Activated naive CD8-positive, alpha-beta T cell treated with anti-CD3 and anti-CD28 coated beads, Interleukin-2, amount 50 U/mL, for 24 hours (primary cell): ENCODE measurements at regions not wholly inside any gene's neighbourhood (a gene's known extent, or its start where the extent isn't known, plus 50 kb on each side); places are given as distances from the start of the nearest gene placed in this dataset.

Source experiments
- ATAC-seq: fragments of 150-1000 bp; cut with Tn5 transposase; one replicate; pipeline ENCODE4 v1.10.0; 2021
- DNase-seq: peaks from one replicate; pipeline ENCODE4 v3.0.0; 2021
- H3K27ac Mint-ChIP-seq: one replicate; pipeline ENCODE4 v1.8.0; 2021; ENCODE audit warnings: mild to moderate bottlenecking, mixed read lengths
- H3K27me3 Mint-ChIP-seq: one replicate; pipeline ENCODE4 v1.8.0; 2021; ENCODE audit warnings: mixed read lengths
- H3K36me3 Mint-ChIP-seq: one replicate; pipeline ENCODE4 v1.8.0; 2021; ENCODE audit warnings: low read depth, mixed read lengths
- H3K4me1 Mint-ChIP-seq: one replicate; pipeline ENCODE4 v1.8.0; 2021; ENCODE audit warnings: mixed read lengths
- H3K4me3 Mint-ChIP-seq: one replicate; pipeline ENCODE4 v1.8.0; 2021; ENCODE audit warnings: mild to moderate bottlenecking, moderate library complexity, mixed read lengths
- H3K9me3 Mint-ChIP-seq: one replicate; pipeline ENCODE4 v1.8.0; 2021; ENCODE audit warnings: mixed read lengths

GRCh38 chr2:134169788-134170187, 84.1 kb upstream of the MGAT5 start:
- Mint-ChIP-seq H3K9me3 (no peaks in the 10 kb centered on the region), H3K4me3 (no peak overlapping the region), H3K27me3 (no peaks in the 10 kb centered on the region), H3K27ac (peak overlapping the region; percentile 72), H3K36me3 (peaks cover 8% of the 10 kb centered on the region), H3K4me1 (peaks cover 79% of the 10 kb centered on the region)
- no peak for DNase-seq
- ATAC-seq: peak; percentile 91

GRCh38 chr2:134170294-134170693, 83.6 kb upstream of the MGAT5 start:
- H3K27me3 Mint-ChIP-seq: no peaks in the 10 kb centered on the region
- DNase-seq: no peak
- peaks cover 75% of the 10 kb centered on the region for H3K4me1 Mint-ChIP-seq
- no peak for ATAC-seq
- H3K27ac Mint-ChIP-seq: peak overlapping the region; percentile 72
- H3K4me3 Mint-ChIP-seq: no peak overlapping the region
- H3K36me3 Mint-ChIP-seq: peaks cover 7% of the 10 kb centered on the region
- no peaks in the 10 kb centered on the region for H3K9me3 Mint-ChIP-seq

GRCh38 chr2:134170700-134171099, 83.2 kb upstream of the MGAT5 start:
- ATAC-seq (no peak), DNase-seq (no peak)
- Mint-ChIP-seq H3K27me3 (no peaks in the 10 kb centered on the region), H3K27ac (peak overlapping the region; percentile 72), H3K9me3 (no peaks in the 10 kb centered on the region), H3K4me3 (no peak overlapping the region), H3K36me3 (peaks cover 7% of the 10 kb centered on the region), H3K4me1 (peaks cover 74% of the 10 kb centered on the region)

- peaks cover 9% of the 10 kb centered on the region for H3K36me3 Mint-ChIP-seq
- no peak overlapping the region for H3K4me3 Mint-ChIP-seq
- no peaks in the 10 kb centered on the region for H3K9me3 Mint-ChIP-seq
- no peak for ATAC-seq
- no peak for DNase-seq
- no peaks in the 10 kb centered on the region for H3K27me3 Mint-ChIP-seq
- H3K27ac Mint-ChIP-seq: no peak overlapping the region
- peaks cover 65% of the 10 kb centered on the region for H3K4me1 Mint-ChIP-seq
Observed at GRCh38 chr2:134173338-134174016, 80.4 kb upstream of the MGAT5 start.

GRCh38 chr2:134174711-134175110, 79.2 kb upstream of the MGAT5 start:
- ATAC-seq (no peak), DNase-seq (no peak)
- H3K27ac Mint-ChIP-seq: no peak overlapping the region
- no peak overlapping the region for H3K4me3 Mint-ChIP-seq
- H3K27me3 Mint-ChIP-seq: no peaks in the 10 kb centered on the region
- H3K36me3 Mint-ChIP-seq: peaks cover 12% of the 10 kb centered on the region
- H3K4me1 Mint-ChIP-seq: peaks cover 63% of the 10 kb centered on the region
- no peaks in the 10 kb centered on the region for H3K9me3 Mint-ChIP-seq

GRCh38 chr2:134175834-134176233, 78.0 kb upstream of the MGAT5 start:
- no peak for DNase-seq

GRCh38 chr2:134177351-134177931, 76.4 kb upstream of the MGAT5 start:
- ATAC-seq (no peak), DNase-seq (no peak)
- Mint-ChIP-seq H3K4me1 (peaks cover 74% of the 10 kb centered on the region), H3K4me3 (no peak overlapping the region), H3K9me3 (no peaks in the 10 kb centered on the region), H3K27me3 (no peaks in the 10 kb centered on the region), H3K27ac (no peak overlapping the region), H3K36me3 (peaks cover 13% of the 10 kb centered on the region)

More at GRCh38 chr2:134175834-134176233, 78.0 kb upstream of the MGAT5 start:
- Mint-ChIP-seq H3K27ac (peak overlapping the region; percentile 6), H3K36me3 (peaks cover 12% of the 10 kb centered on the region), H3K9me3 (no peaks in the 10 kb centered on the region), H3K27me3 (no peaks in the 10 kb centered on the region), H3K4me3 (no peak overlapping the region), H3K4me1 (peaks cover 60% of the 10 kb centered on the region)
- ATAC-seq: no peak

GRCh38 chr2:134178138-134178877, 75.6 kb upstream of the MGAT5 start:
- no peaks in the 10 kb centered on the region for H3K27me3 Mint-ChIP-seq
- H3K27ac Mint-ChIP-seq: no peak overlapping the region
- H3K4me1 Mint-ChIP-seq: peaks cover 71% of the 10 kb centered on the region
- H3K4me3 Mint-ChIP-seq: no peak overlapping the region
- DNase-seq (no peak), ATAC-seq (no peak)
- no peaks in the 10 kb centered on the region for H3K9me3 Mint-ChIP-seq
- peaks cover 11% of the 10 kb centered on the region for H3K36me3 Mint-ChIP-seq

GRCh38 chr2:134181219-134181618, 72.7 kb upstream of the MGAT5 start:
- H3K4me1 Mint-ChIP-seq: peaks cover 79% of the 10 kb centered on the region
- H3K9me3 Mint-ChIP-seq: no peaks in the 10 kb centered on the region
- no peaks in the 10 kb centered on the region for H3K27me3 Mint-ChIP-seq
- peaks cover 10% of the 10 kb centered on the region for H3K36me3 Mint-ChIP-seq
- H3K4me3 Mint-ChIP-seq: peak overlapping the region; percentile 7
- H3K27ac Mint-ChIP-seq: peak overlapping the region; percentile 66
- ATAC-seq (peak; percentile 10), DNase-seq (no peak)

GRCh38 chr2:134183679-134184078, 70.2 kb upstream of the MGAT5 start:
- Mint-ChIP-seq H3K27ac (no peak overlapping the region), H3K27me3 (no peaks in the 10 kb centered on the region), H3K9me3 (no peaks in the 10 kb centered on the region), H3K36me3 (peaks cover 13% of the 10 kb centered on the region), H3K4me1 (peaks cover 75% of the 10 kb centered on the region), H3K4me3 (no peak overlapping the region)
- DNase-seq (no peak), ATAC-seq (no peak)

- Mint-ChIP-seq H3K27ac (no peak overlapping the region), H3K9me3 (no peaks in the 10 kb centered on the region), H3K27me3 (no peaks in the 10 kb centered on the region), H3K4me1 (peaks cover 77% of the 10 kb centered on the region), H3K4me3 (no peak overlapping the region), H3K36me3 (peaks cover 15% of the 10 kb centered on the region)
- DNase-seq: no peak
- no peak for ATAC-seq
Observed at GRCh38 chr2:134185639-134186038, 68.2 kb upstream of the MGAT5 start.

GRCh38 chr2:134189009-134189720, 64.7 kb upstream of the MGAT5 start:
- H3K27ac Mint-ChIP-seq: no peak overlapping the region
- no peak overlapping the region for H3K4me3 Mint-ChIP-seq
- no peak for DNase-seq
- ATAC-seq: no peak
- peaks cover 54% of the 10 kb centered on the region for H3K4me1 Mint-ChIP-seq
- H3K36me3 Mint-ChIP-seq: peaks cover 18% of the 10 kb centered on the region
- peaks cover 7% of the 10 kb centered on the region for H3K9me3 Mint-ChIP-seq
- no peaks in the 10 kb centered on the region for H3K27me3 Mint-ChIP-seq

GRCh38 chr2:134190062-134190806, 63.6 kb upstream of the MGAT5 start:
- Mint-ChIP-seq H3K4me1 (peaks cover 54% of the 10 kb centered on the region), H3K27ac (no peak overlapping the region), H3K4me3 (no peak overlapping the region), H3K27me3 (no peaks in the 10 kb centered on the region), H3K9me3 (peaks cover 7% of the 10 kb centered on the region), H3K36me3 (peaks cover 17% of the 10 kb centered on the region)
- ATAC-seq (no peak), DNase-seq (no peak)

- no peak overlapping the region for H3K4me3 Mint-ChIP-seq
- H3K36me3 Mint-ChIP-seq: peaks cover 17% of the 10 kb centered on the region
- peaks cover 54% of the 10 kb centered on the region for H3K4me1 Mint-ChIP-seq
- peaks cover 7% of the 10 kb centered on the region for H3K9me3 Mint-ChIP-seq
- ATAC-seq (no peak), DNase-seq (no peak)
- H3K27ac Mint-ChIP-seq: no peak overlapping the region
- H3K27me3 Mint-ChIP-seq: no peaks in the 10 kb centered on the region
Observed at GRCh38 chr2:134190807-134191203, 63.1 kb upstream of the MGAT5 start.
